Liver (tissue), 3 donors: ENCODE measurements at regions not wholly inside any gene's neighbourhood (a gene's known extent, or its start where the extent isn't known, plus 50 kb on each side); places are given as distances from the start of the nearest gene placed in this dataset.

ENCODE experiments used
- CTCF ChIP-seq: fragments of 150-350 bp; IDR thresholded peaks from 2 replicates; pipeline ENCODE4 v1.5.1; 2017; ENCODE audit warnings: improper control_type of control experiment, low read depth, low read length; ENCODE audit not compliant: missing input control
- RAD21 ChIP-seq, 2 donors: IDR thresholded peaks; 2 replicates each; pipeline ENCODE4 v1.6.1; 2016; ENCODE audit warnings: antibody characterized with exemption in 2 of 2, mild to moderate bottlenecking in 2 of 2
- REST ChIP-seq: IDR thresholded peaks from 2 replicates; pipeline ENCODE4 v1.6.1; 2016; ENCODE audit warnings: antibody characterized with exemption, mild to moderate bottlenecking
- SP1 ChIP-seq: IDR thresholded peaks from 2 replicates; pipeline ENCODE4 v1.6.1; 2018; ENCODE audit warnings: antibody characterized with exemption, mild to moderate bottlenecking
- TAF1 ChIP-seq: conservative IDR thresholded peaks from 2 replicates; pipeline ENCODE4 v1.6.1; 2016; ENCODE audit warnings: antibody characterized with exemption, mild to moderate bottlenecking
- donor health status: healthy.
- donor health status: healthy.

DNA sequence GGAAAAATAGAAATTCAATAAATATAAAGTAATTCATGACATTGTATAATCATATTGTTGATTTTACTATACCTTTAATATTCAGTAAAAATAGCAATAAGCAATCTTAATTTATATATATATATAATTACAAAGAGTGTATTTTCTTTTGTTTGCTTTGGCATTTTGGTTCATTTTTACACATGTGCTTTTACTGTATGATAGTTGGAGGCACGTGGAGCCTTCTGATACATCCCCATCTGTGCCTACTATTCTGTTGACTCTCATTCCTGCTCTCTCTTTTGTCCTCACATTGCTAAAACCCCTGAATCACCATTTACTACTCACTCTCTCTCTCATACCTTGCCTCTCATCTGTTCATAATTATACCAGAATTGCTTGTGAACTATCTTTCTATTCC lies 106.4 kb upstream of the NDST4 start:
- TF ChIP-seq REST (no peak), CTCF (no peak), TAF1 (no peak), SP1 (no peak), RAD21 (IDR thresholded peaks at IDR 0.05) (no peak)
